ENCODE measurements at regions not wholly inside any gene's neighbourhood (a gene's known extent, or its start where the extent isn't known, plus 50 kb on each side); places are given as distances from the start of the nearest gene placed in this dataset.

DNA sequence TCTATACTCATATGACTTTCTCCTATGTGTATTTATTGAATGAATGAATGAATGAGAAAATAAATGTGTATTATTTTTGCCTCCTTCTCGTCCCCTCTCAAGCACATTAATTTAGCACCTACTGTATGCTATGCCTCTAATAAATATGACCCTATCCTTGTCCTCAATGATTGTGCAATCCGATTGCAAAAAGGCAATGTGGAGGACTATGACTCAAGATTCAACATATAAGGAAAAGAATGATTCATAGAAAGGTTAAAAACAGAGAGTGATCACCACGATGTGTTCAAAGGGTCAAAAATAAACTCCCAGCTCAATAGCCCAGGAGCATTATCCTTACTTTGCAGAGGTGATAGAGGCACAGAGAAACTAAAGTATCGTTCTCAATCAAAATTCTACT, 322.8 kb upstream of the SORCS1 start:
- DNase-seq (ENCODE audit: low read depth), result peak; percentile 59

DNA sequence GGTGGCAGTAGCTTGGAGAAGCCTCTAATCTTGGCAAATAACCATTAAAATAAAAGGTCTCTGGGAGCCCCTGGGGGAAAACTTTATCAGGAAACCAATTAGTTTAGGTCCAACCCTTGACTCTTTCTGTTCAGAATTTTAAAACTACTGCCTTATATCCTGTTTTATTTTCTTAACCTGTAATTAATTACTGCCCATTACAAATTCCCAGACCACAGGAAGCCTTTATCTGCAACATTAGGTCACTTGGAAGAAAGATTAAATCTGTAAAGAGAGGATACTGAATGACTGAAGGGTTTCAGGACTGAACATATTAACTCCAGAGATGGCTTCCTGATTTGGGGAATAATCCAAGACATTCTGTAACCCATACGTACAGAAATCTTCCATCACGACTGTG, 320.5 kb upstream of the SORCS1 start:
- no peak for DNase-seq (ENCODE audit: low read depth)

DNA sequence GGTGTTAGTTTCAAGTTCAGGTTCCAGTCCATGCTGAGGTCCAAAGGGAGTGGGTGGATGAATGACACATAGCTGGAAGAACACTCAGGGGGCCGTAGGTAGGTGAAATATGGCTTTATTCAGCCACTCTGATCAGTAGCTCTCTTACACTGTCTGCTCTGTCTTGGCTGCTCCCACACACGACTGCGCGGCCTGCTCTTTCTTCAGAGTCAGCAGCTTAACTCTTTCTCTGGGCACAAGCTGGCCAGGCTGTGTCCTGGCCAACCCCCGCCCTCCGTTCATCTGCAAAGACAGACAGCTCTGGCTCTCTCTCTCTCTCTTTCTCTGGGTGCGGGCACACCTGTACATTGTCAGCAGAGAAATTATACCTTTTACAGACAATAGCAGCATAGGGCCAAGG, 317.4 kb upstream of the SORCS1 start:
- no peak for DNase-seq (ENCODE audit: low read depth)

DNA sequence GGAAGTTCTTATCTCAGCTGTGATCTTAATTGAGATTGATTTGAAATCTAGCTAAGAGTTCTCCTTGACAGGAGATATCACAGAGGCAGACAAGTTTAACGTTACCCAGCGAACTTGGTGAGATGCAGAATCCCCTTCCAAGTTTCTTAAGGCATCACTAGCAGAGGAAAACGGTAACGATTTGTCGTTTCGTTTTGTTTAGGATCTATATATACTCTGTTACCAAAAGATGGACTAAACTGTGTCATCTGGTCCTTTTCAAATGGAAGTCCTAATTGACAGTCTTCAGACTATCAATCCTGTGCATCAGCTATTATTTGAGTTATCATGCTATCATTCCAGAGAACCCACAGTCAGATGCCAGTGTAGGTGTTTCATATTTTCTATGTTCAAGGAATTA, 316.7 kb upstream of the SORCS1 start:
- no peak for DNase-seq (ENCODE audit: low read depth)

DNA sequence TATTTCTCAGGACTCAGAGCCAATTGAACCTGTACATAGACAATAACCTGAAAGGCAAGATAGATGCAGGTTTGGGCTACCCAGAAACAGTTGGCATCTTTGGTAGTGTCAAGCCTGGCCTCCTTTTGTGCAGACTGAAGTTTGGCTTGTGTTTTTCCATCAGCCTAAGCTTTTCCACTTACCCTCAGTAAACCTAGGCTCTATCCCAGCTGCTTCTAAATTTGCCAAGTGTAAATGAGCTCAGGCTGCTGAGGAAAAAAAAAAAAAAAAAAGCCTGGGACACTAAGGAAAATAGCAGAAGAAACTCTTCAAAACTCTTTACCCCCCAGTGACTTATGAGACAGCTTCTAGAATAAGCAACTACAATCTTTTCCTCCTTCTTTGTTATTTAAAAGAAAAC, 316.3 kb upstream of the SORCS1 start:
- no peak for DNase-seq (ENCODE audit: low read depth)

DNA sequence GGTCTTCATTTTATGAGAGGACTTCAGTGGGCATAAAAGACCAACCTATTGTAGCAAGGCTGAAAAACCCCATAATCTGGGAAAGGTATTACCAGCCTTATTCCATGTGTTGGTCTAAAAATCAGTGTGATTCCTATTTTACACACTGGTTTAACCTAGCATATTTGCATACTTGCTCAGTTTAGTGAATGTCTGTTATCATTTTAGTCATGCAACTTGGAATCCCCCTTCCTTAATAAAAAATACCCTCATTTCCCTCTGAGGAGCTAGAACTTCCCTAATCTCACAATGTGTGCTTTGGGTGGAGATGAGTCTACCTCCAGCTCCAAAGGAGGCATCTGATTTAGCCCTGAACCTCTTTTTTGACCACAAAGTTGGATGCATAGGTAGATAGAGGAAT, 312.8 kb upstream of the SORCS1 start:
- DNase-seq (ENCODE audit: low read depth), result no peak

DNA sequence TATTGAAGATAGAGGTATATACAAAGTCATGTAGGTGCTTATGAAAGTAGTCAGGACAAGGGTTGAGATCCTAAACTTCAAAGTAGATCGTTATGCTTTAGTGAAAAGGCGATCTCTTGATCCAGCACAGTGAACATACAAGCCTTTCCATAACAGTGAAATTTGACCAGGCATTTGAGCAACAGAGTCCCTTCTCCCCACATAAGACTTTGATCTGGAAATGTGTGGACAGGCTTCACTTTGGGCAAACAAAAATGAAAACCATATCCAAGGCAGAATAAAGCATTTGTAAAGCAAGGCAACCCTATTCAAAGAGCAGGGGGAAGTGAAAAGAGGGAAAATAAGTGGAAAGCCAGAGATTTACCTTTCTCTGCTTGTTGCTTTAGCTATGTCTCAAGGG, 311.9 kb upstream of the SORCS1 start:
- no peak for DNase-seq (ENCODE audit: low read depth)

DNA sequence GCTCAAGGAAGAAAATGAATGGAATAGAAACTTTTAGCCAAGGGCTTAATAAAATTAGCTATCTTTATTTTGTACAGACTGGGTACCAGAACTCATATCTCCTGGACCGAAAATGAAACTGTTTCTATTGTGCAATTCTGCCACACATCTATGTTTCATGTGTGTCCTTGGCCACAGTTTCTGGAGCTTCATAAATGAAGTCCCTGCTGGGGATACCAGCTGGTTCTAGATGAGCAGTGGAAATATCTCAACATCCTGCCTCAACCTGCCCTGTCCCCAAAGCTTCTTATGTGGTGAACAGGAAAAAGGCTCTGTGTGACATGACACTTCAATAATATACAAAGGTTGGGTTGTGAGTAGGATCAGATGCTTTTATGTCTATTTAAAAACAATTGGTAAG, 310.1 kb upstream of the SORCS1 start:
- no peak for DNase-seq (ENCODE audit: low read depth)

DNA sequence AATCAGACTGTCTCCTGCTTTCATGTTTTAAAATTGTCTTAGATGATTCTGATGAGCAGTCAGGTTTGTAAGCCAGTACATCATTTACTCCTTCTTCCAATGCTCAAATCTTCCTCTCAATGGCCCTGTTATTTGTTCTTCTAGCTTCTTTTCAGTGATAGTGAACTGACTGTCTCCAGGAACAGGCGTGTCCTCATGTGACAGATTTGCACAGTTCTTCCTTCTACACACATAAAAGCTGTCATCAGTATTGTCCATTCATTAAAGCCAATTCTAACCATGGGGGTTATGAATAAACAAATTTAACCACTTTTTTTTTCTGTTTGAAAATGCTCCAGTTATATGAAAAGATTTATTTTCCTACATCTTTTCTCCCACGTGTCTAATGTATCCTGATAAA, 308.7 kb upstream of the SORCS1 start:
- DNase-seq (ENCODE audit: low read depth), result no peak

DNA sequence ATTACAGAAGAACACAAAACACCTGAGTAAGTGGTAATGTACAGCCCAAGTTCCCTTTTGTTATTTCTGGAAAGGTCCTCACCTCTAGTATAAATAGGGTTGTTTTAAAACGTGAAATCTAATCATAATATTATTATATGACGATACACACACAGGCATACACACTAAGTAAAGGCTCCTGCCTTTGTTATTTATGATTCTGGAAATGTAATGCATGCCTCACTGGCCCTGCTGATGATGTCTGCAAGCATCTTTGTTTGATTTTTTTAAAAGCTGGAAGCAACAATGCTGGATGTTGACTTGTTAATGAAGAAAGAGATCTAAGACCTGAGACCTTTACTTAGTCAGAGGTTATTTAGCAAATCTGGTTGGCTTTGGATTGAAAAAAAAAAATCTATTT, 307.4 kb upstream of the SORCS1 start:
- DNase-seq (ENCODE audit: low read depth), result no peak

DNA sequence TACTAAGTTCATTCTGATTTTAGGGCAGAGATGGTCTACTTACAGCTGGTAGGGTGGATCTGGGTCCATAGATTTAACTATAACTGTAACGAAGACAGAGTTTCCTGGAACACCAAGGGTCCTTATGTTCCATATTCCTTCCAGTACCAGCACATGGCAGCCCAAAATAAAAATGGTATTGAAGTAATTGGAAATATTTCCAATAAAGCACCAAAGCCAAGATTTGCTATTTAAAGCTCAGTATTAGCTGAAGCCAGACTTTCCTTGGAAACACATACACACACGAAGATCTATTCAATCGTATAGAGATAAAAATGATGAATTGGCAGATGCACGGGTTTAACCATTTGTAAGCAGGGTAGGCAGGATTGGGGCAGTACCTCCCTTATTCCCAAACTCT, 289.1 kb upstream of the SORCS1 start:
- no peak for DNase-seq (ENCODE audit: low read depth)

DNA sequence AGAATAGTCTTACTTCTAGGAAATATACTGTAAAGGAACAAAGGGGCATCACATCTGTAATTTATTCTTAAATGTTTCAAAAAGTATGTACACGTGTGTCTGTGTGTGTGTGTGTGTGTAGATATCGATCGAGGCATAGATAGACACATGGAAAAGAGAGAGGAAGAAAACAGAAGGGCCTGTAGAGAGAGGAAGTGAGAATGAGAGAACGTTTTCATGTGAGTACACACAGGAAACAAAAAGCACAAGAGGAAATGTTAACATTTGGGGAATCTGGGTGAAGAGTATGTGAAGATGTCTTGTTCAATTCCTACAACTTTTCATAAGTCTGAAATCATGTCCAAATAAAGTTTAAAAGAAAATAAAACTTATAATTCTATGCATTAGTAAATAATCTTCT, 286.5 kb upstream of the SORCS1 start:
- no peak for DNase-seq (ENCODE audit: low read depth)

DNA sequence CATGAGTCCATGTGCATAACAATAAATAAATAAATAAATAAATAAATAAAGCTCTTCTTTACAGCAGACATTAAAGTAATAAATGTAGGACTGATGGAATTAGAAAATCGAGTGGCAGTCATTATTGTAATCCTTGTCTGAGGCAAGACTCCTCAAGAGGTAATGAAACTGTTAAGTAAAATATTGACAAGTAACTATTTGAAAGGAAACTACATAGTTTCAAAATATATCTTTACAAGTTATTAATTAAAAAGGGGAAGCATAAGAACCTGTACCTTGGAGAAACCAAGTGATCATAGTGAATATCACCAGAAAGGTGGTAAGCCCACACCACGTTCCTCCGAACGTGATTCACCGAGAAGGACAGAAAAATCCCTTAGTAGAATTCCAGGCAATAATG, 285.6 kb upstream of the SORCS1 start:
- no peak for DNase-seq (ENCODE audit: low read depth)

DNA sequence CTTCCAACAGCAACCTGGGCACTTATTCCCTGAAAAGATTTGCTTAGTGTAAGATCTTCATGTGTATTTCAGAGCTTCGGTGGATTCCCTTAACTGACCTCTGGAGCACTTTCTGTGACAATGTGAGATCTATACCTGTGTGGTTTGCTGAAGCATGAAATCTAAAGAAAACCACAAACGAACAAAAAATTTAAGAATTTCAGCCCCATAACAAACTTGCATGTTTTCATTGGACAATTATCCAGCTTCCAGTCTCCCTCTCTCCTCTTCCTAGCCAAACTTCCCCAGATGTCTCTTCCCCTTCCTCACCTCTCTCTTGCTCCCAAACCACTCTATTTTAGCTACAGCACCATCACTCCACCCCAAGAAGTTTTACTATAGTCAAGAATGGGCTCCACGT, 279.9 kb upstream of the SORCS1 start:
- DNase-seq (ENCODE audit: low read depth), result no peak

DNA sequence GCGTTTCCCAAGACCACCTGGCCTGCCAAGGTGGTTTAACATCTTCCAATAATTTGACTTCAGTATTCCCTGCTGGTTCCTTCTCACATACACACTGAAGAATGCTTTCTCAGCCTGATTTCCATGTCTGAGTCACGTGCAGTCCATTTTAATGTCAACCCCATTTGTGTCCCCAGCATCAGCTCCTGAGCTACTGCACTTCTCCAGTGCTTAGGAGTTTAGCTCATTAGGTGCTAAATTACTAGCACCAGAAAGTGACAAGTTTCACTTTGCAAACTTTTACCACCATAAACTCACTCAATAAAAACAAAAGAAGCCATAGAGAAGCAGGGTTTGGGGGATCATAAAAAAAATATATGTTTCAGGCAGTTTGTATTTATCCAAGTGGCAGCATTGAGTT, 279.3 kb upstream of the SORCS1 start:
- DNase-seq (ENCODE audit: low read depth), result no peak

DNA sequence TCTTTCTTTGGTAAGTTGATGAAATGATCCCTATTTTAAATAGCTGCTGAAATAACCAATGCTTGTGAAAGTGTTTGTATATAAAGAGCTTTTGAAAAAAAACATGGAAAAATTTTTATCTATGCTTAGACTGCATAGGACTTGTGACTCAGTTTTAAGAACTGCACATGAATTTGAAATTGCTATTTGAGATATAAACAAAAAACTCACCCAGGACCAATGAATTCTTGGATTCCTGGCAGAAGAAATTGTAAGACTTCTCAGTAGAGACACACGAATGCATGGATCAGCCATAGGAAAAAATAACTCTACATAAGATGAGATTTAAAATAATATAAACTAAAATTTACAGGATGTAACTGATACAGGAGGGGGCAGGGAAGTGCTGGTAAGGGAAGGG, 278.8 kb upstream of the SORCS1 start:
- DNase-seq (ENCODE audit: low read depth), result no peak

DNA sequence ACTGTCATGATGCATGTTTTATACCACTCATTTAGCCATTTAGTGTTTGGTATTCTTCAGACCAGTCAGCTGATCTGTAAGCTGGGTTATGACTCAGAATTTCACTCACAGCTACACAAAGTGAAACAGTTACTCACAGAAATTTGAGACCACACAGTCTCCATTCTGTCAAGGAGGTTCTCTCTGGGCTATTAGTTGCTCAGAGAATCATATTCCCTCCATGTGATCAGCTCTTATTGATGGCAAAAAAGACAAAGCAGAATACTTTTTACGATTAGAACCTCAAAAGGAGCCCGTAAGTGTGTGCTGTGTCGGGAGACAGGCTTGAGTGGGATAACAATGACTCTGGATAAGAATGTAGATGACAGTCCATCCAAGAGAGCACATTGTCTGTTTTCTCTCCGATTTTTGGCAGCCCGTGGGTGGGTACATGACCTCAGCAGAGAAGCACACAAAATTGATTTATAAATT, 277.6 kb upstream of the SORCS1 start:
- peak; percentile 81 for DNase-seq (ENCODE audit: low read depth)

DNA sequence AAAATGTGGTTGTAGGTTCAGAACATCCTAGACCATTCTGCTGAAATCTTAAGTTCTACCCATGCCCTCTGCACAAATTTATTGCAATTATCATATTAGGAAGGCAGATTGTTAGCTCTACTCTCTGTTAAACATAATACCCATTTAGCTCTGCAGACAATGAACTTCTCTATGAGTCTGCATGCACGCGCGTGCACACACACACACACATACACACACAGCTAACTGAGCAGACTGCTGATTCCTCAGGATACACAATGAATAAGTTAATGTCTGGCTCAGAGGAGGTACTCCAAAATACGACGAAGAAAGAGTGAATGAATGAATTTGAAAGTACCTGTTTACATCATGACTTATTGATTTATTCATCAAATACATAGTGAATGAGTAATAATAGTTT, 276.2 kb upstream of the SORCS1 start:
- no peak for DNase-seq (ENCODE audit: low read depth)

DNA sequence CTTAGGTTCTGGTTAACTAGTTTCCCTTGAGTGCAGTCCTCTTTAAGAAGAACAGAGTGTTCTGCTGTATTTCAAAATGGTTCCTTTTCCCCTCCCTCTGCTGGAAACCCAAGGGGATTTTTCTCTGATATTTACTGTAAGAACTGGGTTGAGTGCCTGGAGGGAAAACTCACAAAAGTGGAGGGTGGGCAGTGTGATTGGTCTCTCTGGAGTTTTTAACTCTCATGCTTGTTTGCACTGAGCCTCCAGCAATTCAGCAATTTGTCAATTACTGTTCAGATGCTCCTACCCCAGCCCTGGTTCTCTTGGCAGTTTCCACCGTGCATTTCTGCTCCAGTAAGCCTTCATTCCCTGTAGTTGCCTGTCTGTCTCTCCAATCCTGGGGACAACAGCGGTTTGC, 273.4 kb upstream of the SORCS1 start:
- no peak for DNase-seq (ENCODE audit: low read depth)

DNA sequence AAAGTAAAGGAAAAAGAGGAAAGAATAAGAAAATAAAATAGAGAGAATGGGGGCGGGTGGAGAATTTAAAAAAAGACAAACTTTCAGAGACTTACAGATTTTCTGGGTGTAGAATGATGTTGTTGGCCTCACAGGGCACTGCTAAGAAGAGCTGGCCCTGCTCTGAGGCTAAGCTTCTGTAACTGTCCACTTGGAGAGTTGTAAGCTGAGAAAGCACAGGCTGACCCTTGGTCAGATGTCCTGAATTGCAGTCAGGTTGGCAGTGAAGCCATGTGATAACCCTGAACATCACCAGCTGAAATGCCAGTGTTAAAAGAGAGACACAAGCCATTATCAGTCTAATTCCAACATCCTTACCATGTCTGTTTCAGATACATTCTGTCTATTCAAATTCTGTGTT, 272.1 kb upstream of the SORCS1 start:
- no peak for DNase-seq (ENCODE audit: low read depth)

DNA sequence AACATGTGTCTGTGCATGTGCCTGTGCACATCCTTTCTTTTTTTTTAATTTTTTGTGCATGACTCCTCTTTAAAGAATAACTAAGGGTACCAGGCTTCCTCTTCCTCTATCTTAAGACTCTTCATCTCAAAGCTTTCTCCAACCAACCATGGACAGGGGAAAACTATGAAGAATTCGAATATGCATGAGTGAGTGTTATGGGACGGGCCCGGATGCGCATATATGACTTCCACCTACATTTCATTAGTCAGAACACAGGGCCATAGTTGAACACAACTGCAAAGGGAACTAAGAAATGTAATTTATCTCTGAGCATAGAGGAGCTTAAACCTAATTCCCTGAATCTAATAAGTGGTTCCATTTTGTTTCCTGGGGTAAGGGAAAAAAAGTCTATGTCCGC, 270.3 kb upstream of the SORCS1 start:
- no peak for DNase-seq (ENCODE audit: low read depth)

DNA sequence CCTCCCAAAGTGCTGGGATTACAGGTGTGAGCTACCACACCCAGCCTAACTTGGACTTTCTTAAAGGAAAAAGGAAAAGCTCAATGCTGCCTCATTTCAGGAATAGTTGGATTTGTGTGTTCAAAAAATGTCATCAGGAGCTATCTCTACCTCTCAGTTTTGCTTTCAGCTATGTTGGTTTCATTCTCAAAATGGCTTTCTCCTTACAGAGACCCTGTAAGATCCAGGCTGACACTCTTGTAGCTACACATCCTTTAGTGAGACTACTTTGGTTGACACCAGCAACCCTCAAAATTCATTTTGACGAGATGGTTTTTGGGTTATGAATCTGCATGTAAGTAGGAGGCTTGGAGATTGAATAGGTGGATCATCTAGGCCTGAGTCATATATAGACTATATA, 269.7 kb upstream of the SORCS1 start:
- no peak for DNase-seq (ENCODE audit: low read depth)

DNA sequence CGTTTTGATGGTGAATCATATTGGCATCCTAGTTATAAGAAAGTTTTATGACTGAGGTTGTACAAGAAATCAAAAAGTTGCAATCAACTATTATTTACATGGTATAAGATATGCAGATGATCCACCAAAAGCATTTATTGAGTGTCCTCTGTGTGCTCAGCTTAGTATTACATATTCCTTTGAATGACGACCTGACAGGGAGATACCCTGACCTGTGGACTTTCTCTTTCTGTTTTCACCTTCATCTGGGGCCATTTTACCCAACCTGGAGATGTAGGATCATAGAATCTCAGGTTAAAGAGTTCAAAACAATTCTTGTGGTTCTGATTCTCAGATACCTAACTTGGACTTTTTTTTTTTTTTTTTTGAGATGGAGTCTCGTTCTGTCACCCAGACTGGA, 269.1 kb upstream of the SORCS1 start:
- no peak for DNase-seq (ENCODE audit: low read depth)

DNA sequence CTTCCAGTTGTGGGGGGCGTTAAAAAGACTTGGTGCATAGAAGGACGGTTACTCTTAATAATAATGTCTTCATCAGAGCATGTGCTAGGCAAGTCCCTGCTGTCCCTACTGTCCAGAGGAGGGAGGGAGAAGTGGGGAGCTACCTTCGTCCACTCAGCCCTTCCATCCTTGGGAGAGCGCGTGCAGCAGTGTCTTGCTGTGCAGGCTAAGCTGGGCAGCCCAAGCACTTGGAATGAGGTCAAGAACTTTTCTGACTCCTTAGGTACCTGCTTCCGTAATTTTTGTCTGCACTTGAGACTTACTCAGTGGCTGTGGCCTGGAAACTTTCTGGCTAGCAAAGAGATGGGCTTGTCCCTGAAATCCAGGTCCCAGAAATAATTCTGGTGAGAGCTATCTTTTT, 265.9 kb upstream of the SORCS1 start:
- DNase-seq (ENCODE audit: low read depth), result no peak

DNA sequence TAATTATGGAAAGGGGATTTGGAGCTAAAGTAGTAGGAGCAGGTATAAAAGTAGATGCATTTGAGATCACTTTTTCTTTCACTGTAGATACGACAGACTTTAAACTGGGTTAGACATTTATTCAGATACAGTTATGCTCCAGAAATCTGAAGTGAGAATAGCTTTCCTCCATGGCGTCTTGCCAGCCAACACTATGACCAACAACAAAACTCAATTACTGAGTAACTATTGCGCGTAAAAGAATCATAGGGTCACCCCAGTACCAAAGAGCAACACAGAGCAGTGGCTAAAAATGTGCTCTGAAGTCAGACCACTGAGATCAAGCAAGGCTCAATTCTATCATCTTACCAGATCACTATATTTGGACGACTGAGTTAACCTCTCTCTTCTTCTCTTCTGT, 262.5 kb upstream of the SORCS1 start:
- DNase-seq (ENCODE audit: low read depth), result no peak

All from HT1080 (cell line).